H4 (cell line): ENCODE measurements at regions not wholly inside any gene's neighbourhood (a gene's known extent, or its start where the extent isn't known, plus 50 kb on each side); places are given as distances from the start of the nearest gene placed in this dataset.
"Not testable (repeated sequence)": the region's sequence is repeated elsewhere in the genome, so short reads cannot be mapped to it uniquely, and the experiment has no call there.

Experiments
- DNase-seq: peaks from one replicate; pipeline ENCODE4 v3.0.0-alpha.2; 2015; ENCODE audit warnings: low spot score

DNA sequence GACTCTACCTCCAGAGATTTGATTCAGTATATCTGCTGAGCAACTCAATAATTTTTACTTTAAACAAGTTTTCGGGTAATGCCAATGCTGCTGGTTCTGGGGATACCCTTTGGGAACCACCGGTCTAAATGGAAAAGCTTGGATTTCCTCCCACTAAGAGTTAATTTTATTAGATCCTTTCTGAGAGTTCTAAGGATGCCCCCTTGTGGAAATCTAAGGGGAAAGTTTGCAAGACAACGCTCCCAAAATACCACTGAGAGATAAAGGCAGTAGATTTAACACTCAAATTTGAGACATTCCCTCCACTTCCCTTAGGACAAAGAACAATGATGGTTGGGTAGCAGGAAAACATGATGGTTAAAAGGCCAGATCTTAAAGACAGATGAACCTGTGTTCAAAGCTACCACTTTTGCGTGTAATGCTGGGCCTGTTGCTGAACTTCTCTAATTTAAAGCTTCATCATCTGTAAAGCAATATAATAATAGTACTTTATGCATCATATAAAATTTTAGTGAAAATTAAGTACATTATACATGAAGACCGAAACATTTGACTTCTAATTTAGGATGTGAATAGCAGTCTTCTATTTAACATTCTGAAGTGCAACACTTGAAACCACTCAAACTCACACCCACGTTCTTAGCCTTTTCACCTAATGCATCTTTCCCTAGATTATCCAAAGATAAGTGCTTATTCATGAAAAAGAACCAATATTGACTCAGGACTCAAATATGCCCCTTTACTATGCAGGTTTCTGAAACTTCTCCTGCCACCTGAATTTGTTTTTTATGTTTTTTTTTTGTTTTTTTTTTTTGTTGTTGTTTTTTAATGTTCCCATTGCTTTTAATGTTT lies 110.1 kb upstream of the LUZP2 start:
- DNase-seq: peak; percentile 57

DNA sequence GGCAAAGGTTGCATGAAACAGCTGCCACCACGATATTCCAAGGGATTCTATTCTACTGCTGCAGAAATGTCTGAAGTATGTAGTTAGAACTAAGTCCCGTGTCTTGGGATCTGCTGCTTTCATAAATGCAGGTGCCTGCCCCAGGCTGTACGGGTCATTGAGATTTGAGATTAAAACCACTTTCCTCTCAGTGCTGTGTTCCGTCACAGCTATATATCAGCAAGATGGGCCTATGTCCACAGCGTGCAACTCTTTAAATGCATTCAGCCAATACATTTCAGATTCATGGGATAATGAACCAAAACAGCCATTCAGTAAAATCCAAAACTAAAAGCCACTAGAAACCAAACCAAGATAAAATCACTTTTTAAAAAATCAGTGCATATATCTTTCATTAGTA lies 107.3 kb upstream of the LUZP2 start:
- DNase-seq: no peak

GRCh38 chr11:24390016-24390415 lies 106.8 kb upstream of the LUZP2 start:
- peak; percentile 31 for DNase-seq

DNA sequence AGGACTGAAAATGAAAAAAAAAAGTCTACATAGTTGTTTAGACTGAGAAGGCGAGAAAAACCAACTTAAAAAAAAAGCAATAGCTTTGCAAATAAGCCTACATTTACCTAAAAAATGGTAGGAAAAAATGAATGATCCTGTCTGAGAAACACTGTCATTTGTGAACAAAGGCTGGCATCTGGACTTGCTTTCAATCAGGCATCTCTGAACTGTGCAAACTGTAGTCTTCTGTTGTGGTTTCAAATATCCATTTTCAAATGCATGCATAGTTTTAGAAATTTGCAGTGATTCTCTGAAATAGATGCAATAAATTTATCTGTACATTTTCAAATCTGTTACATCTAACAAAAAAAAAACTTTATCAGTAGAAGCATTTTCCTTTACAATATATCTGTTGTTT lies 106.1 kb upstream of the LUZP2 start:
- no peak for DNase-seq

DNA sequence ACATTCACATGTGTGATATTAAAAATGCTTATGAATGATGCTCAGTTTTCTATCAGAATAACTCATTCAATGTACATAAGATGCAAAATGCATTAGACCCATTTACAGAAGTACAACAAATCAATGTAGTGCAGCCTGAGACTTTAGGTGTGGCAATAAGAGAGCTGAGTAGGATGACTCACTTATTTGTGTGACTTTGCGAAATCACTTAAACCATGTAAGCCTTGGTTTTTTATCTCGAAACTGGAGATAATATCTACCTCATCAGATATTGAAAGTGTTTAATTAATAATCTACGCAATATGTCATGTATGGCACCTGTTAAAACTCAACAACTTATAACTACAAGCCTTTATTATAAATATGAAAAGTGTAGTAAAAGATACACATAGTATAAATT lies 105.7 kb upstream of the LUZP2 start:
- peak; percentile 85 for DNase-seq

DNA sequence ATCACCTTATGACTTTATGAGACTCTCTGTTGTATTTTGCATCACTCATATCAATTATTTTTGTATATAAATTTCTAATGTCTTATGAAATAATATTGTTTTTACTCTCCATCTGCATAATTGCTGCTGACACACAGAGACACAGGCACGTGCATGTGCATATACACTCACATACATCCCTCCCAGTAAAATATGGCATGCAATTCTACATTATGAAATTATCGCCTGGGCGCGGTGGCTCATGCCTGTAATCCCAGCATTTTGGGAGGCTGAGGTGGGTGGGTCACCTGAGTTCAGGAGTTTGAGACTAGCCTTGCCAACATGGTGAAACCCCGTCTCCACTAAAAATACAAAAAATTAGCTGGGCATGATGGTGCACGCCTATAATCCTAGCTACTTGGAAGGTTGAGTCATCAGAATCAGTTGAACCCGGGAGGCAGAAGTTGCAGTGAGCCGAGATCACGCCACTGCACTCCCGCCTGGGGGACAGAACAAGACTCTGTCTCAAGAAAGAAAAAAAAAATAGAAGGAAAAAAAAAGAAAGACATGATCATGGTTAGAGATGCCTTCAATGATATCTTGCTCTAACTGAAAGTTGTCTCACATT lies 96.7 kb upstream of the LUZP2 start:
- no peak for DNase-seq

- DNase-seq: no peak
Observed at GRCh38 chr11:24406389-24406788, 90.5 kb upstream of the LUZP2 start.

DNA sequence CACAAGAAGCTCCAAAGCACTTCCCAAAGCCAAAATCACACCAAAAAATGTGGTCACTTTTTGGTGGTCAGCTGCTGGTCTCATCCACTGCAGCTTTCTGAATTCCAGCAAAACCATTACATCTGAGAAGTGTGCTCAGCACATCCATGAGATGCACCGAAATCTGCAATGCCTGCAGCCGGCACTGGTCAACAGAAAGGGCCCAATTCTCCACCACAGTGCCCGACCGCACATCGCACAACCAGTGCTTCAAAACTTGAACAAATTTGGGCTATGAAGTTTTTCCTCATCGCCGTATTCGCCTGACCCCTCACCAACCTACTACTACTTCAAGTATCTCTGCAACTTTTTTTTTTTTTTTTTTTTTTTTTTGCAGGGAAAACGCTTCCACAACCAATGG lies 89.9 kb upstream of the LUZP2 start:
- DNase-seq: no peak

DNA sequence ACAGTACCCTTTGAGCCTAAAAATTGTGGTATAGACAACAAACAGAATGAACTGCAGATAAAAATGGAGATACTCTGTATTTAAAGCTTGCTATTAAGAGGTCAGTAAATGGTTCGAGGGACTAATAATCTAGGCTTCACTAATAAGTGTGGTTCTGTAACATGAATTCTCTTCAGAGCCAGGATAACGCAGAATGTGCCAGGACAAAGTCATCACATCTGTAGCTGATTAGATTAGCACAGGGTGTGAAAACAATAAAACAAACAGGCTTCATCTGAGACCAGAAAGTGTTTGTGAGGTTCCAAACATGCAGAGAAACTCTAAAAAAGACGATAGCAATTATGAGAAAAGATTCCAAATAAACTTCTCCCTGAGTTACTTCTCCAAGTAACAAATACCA lies 89.1 kb upstream of the LUZP2 start:
- no peak for DNase-seq

- no peak for DNase-seq
Observed at GRCh38 chr11:24408202-24408601, 88.7 kb upstream of the LUZP2 start.

GRCh38 chr11:24411791-24412190 lies 85.1 kb upstream of the LUZP2 start:
- DNase-seq: no peak

- no peak for DNase-seq
Observed at GRCh38 chr11:24412722-24413121, 84.1 kb upstream of the LUZP2 start.

- no peak for DNase-seq
Observed at GRCh38 chr11:24413391-24413790, 83.5 kb upstream of the LUZP2 start.

GRCh38 chr11:24415955-24416636 lies 80.8 kb upstream of the LUZP2 start:
- not testable (repeated sequence) for DNase-seq

- no peak for DNase-seq
Observed at GRCh38 chr11:24421766-24422165, 75.1 kb upstream of the LUZP2 start.

DNA sequence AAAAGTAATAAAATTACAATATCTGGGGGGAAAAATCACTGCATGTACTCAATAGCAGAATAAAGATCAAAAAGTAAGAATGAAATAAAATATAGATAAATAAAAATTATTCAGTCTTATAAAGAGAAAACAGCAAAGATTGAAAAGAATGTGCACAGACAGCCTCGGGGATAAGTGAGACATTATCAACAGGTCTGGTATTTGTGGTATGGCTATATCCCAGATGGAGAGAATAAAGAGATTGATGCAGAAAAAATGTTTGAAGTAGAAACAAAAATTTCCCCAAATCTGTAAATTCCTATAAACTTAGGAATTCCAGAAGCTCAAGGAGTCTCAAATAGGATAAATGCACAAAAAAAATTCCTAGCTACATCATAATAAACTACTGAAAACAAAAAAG lies 74.5 kb upstream of the LUZP2 start:
- DNase-seq: no peak

DNA sequence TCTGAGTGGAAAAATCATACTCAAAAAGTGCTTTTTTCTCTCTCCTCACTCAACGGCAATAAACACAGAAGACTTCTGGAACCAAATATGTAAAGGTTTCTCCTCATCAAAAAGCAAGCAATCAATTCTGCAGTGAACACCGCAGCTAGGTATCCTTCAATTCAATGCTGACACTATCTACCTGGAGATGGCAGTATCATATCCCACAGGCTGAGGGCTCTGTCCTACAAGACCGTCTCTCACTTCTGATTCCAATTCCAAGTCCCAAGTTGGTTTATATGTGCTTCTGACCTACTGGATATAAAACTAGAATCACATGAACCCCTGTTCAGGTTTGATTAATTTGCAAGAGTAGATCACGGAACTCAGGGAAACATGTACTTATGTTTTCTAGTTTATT lies 59.7 kb upstream of the LUZP2 start:
- DNase-seq: no peak
